ENCODE measurements at regions not wholly inside any gene's neighbourhood (a gene's known extent, or its start where the extent isn't known, plus 50 kb on each side); places are given as distances from the start of the nearest gene placed in this dataset.

DNA sequence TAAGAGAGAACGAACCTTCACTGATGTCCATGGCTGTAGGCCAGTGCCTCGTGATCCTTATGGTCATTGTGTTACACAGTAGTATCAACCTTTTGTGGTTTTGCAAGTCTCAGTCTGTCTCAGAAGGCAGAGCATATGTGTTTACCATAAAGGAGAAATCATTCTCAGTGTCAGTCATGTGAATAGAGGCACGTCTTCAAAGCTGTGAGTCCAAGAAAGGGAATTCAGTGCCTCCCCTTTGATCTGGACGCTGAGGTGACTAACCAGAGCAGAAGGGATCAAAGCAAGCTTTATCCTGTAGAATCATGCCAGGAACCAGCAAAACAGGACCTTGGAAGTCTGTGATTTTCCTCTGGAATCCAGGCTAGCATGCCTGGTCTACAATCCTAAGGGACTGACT is 433.9 kb downstream of the DNAH5 start:
- no peaks in the 10 kb centered on the region for H3K27me3 ChIP-seq
- 48 to 59% (median 52%) methylated on average over 4 of the region's 4 CpGs for WGBS, 3 donors
- intact Hi-C loops (cut with DNase I): no loop called here
- no peaks in the 10 kb centered on the region for H3K36me3 ChIP-seq
- no peaks in the 10 kb centered on the region for H3K9me3 ChIP-seq
- no peak overlapping the region for H3K4me3 ChIP-seq
- no peak for DNase-seq
- no peak overlapping the region for H3K27ac ChIP-seq
- no peaks in the 10 kb centered on the region for H3K4me1 ChIP-seq (ENCODE audit: insufficient read depth)
- no peak for TF ChIP-seq POLR2A (IDR thresholded peaks at IDR 0.05)
- TF ChIP-seq EP300 (IDR thresholded peaks at IDR 0.05): no peak
- TF ChIP-seq, protein P1, sequence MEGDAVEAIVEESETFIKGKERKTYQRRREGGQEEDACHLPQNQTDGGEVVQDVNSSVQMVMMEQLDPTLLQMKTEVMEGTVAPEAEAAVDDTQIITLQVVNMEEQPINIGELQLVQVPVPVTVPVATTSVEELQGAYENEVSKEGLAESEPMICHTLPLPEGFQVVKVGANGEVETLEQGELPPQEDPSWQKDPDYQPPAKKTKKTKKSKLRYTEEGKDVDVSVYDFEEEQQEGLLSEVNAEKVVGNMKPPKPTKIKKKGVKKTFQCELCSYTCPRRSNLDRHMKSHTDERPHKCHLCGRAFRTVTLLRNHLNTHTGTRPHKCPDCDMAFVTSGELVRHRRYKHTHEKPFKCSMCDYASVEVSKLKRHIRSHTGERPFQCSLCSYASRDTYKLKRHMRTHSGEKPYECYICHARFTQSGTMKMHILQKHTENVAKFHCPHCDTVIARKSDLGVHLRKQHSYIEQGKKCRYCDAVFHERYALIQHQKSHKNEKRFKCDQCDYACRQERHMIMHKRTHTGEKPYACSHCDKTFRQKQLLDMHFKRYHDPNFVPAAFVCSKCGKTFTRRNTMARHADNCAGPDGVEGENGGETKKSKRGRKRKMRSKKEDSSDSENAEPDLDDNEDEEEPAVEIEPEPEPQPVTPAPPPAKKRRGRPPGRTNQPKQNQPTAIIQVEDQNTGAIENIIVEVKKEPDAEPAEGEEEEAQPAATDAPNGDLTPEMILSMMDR (IDR thresholded peaks at IDR 0.05): no peak

DNA sequence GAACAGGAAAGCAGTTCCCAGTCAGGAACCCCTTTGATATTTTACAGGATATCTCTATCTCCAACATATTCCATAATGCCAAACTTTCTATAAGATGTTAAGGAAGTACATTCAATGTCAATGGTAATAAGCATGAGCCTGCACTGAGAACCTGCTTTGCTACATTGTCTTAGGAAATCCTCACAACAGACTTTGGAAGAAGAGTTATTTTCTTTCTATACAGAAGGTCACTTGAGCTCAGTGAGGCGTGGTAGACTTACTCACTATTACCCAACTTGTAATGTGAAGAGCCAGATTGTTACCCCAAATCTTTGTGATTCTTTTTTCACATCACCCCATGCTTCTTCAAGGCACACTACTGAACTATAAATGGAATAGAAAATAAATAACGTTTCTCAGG is 435.9 kb downstream of the DNAH5 start:
- intact Hi-C loops (cut with DNase I): no loop called here
- no peaks in the 10 kb centered on the region for H3K36me3 ChIP-seq
- WGBS, 3 donors: 65 to 73% (median 67%) methylated on average over 2 of the region's 2 CpGs
- H3K27ac ChIP-seq: no peak overlapping the region
- H3K4me1 ChIP-seq (ENCODE audit: insufficient read depth): no peaks in the 10 kb centered on the region
- H3K9me3 ChIP-seq: no peaks in the 10 kb centered on the region
- H3K4me3 ChIP-seq: no peak overlapping the region
- TF ChIP-seq, protein P1 (IDR thresholded peaks at IDR 0.05): no peak
- TF ChIP-seq EP300 (IDR thresholded peaks at IDR 0.05): no peak
- no peak for TF ChIP-seq POLR2A (IDR thresholded peaks at IDR 0.05)
- no peak for DNase-seq
- no peaks in the 10 kb centered on the region for H3K27me3 ChIP-seq

DNA sequence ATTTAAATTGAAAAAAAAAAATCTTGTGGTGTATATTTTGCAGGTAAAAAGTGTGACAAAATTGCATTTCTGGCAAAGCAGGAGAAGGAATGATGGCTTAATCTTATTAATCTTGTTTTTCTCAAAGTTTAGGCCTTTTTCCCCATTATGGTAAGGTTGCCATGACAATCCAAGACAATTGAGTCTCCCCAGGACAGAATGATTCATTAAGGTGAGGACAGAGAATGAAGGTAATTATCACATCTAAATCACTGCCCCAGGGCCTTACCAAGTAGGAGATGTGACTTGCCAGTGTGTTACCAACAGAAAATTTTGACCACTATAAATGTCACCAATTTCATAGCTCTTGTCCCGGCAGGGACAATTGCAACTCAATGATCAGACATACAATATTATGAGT is 439.2 kb downstream of the DNAH5 start:
- 90 to 98% (median 92%) methylated on average over 1 of the region's 1 CpG for WGBS, 3 donors
- no peak for DNase-seq

DNA sequence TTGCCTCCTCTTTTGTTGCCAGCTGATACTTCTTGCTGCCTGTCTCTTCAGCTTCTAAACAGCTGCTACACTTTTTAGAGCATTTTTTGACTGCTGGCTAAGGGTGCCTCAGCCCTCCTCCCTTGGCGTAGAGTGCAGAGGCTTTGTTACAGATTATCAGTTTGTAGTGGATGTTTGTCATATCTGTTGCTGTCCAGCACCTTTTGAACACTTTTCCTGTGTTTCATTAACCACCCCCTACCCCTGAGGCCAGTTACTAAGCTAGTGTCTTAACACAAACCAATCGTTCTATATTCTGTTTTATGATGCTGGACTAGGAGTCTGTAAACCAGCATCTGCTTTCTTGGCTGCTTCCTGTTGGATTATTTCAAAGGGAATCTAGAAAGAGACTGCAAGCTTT is 441.5 kb downstream of the DNAH5 start:
- no peak for TF ChIP-seq POLR2A (IDR thresholded peaks at IDR 0.05)
- no peak for TF ChIP-seq EP300 (IDR thresholded peaks at IDR 0.05)
- TF ChIP-seq, protein P1 (IDR thresholded peaks at IDR 0.05): no peak
- intact Hi-C loops (cut with DNase I): no loop called here
- Histone ChIP-seq H3K4me1 (ENCODE audit: insufficient read depth) (no peaks in the 10 kb centered on the region), H3K9me3 (no peaks in the 10 kb centered on the region), H3K36me3 (no peaks in the 10 kb centered on the region), H3K4me3 (no peak overlapping the region), H3K27ac (no peak overlapping the region), H3K27me3 (no peaks in the 10 kb centered on the region)
- no peak for DNase-seq
- WGBS, 3 donors: 23 to 37% (median 30%) methylated on average over 2 of the region's 2 CpGs

More for the DNA sequence above, 439.2 kb downstream of the DNAH5 start:
- no peaks in the 10 kb centered on the region for H3K4me1 ChIP-seq (ENCODE audit: insufficient read depth)
- no peaks in the 10 kb centered on the region for H3K36me3 ChIP-seq
- no peaks in the 10 kb centered on the region for H3K27me3 ChIP-seq
- H3K4me3 ChIP-seq: no peak overlapping the region
- intact Hi-C loops (cut with DNase I): no loop called here
- TF ChIP-seq, protein P1 (IDR thresholded peaks at IDR 0.05): no peak
- TF ChIP-seq EP300 (IDR thresholded peaks at IDR 0.05): no peak
- TF ChIP-seq POLR2A (IDR thresholded peaks at IDR 0.05): no peak
- no peaks in the 10 kb centered on the region for H3K9me3 ChIP-seq
- H3K27ac ChIP-seq: no peak overlapping the region

DNA sequence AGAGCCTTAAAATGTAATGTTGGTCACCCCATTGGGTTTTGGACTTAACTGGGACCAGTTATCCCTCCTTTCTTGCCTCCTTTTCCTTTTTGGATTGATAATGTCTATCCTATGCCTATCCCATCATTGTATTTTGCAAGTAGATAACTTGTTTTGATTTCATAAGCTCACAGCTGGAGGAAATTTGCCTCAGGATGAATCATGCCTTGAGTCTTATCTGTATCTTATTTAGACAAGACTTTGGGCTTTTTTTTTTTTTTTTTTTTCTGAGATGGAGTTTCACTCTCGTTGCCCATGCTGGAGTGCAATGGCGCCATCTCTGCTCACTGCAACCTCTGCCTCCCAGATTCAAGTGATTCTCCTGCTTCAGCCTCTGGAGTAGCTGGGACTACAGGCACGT is 443.3 kb downstream of the DNAH5 start:
- Histone ChIP-seq H3K36me3 (no peaks in the 10 kb centered on the region), H3K4me1 (ENCODE audit: insufficient read depth) (no peaks in the 10 kb centered on the region), H3K9me3 (no peaks in the 10 kb centered on the region), H3K27me3 (no peaks in the 10 kb centered on the region), H3K27ac (no peak overlapping the region), H3K4me3 (no peak overlapping the region)
- no peak for DNase-seq
- TF ChIP-seq POLR2A (IDR thresholded peaks at IDR 0.05): no peak
- no peak for TF ChIP-seq EP300 (IDR thresholded peaks at IDR 0.05)
- TF ChIP-seq, protein P1 (IDR thresholded peaks at IDR 0.05): no peak
- WGBS, 3 donors: 59 to 68% (median 63%) methylated on average over 3 of the region's 3 CpGs
- intact Hi-C loops (cut with DNase I): no loop called here
